Inferior parietal cortex (tissue), 1 donor: ENCODE measurements at regions not wholly inside any gene's neighbourhood (a gene's known extent, or its start where the extent isn't known, plus 50 kb on each side); places are given as distances from the start of the nearest gene placed in this dataset.

Experiments
- DNase-seq: peaks from one replicate; pipeline ENCODE4 v3.0.0-alpha.2; 2016; ENCODE audit errors: extremely low spot score

DNA sequence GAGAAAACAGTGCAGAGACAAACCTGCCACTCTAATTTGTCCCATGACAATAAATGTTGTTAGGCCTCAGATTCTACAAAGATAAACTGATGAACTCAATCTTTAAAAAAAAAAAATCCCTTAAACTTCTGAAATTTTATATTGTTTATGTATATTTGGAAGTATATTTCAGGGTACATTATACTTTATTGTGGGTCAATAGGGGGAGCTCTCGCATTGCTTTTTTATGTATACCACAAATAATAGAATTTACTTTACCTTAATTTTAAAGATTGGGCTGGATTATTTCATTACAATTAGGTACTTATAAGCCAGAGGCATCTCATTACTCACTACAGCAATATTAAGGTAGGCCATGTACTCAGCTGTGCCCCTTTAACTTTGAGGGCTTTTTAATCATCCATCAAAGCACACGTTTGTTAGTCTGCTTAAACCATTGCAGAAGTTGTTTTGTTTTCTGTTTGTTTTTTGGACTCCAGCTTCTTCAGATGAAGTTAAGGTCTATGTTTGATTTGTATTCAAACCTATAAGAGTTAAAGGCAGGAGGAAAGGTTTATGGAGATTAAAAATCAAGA is 56.3 kb upstream of the EYA4 start:
- DNase-seq: peak; percentile 33

DNA sequence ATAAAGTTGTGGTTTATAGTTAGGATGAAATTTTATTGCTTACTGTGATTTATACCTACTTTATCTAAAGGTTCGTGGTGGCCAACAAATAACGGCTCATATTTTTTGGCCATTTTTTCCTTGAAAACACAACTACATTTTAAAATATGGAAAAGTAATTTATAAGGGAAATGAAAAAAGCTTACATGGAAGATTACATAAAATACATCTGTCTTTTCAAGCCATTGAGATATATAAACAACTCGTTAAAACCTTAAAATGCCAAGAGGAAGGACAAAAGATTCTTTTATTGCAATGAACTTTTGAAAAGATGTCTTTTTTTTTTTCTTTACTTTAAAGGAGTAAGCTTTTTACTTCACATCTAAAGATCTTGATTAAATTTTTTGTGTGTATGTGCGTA is 55.4 kb upstream of the EYA4 start:
- DNase-seq: no peak

DNA sequence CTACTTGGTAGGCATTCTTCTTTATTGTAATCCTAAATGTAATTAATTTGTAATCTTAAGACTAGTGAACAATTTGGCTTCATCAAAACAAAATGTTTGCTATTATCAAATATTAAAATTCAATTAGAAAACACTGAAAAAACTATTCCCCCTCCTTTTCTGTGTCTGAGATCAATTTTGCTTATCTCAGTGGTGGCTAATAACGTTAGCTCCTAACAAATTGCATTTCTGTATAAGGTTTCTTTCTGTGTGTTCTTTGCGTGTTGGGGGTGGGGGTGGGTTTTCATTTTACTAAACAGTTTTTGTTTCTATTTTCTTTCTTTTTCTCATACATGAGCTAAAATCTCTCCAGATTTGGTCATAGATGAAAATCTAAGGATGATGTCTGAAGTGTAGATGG is 54.0 kb upstream of the EYA4 start:
- DNase-seq: no peak

- DNase-seq: no peak
These were observed 53.3 kb upstream of the EYA4 start for GRCh38 chr6:133187657-133188453.

DNA sequence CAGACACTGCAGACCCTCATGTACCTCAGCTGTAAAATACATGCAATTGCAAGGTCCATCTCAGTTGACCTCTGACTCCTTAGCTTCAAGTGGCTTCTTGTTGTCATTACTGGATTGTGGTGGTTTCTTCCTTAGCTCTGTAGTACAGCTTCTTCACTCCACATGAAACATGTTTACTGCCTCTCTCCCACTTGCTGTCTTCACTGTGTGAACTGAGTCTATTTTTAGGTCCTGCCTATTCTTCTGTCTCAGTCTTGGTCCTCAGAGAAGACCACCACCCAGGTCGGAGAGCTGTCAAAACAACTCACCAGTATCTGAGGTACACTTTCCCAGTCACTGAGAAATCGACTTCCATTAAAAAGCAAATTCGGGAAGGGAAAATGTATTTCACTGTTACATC is 50.2 kb upstream of the EYA4 start:
- DNase-seq: no peak

DNA sequence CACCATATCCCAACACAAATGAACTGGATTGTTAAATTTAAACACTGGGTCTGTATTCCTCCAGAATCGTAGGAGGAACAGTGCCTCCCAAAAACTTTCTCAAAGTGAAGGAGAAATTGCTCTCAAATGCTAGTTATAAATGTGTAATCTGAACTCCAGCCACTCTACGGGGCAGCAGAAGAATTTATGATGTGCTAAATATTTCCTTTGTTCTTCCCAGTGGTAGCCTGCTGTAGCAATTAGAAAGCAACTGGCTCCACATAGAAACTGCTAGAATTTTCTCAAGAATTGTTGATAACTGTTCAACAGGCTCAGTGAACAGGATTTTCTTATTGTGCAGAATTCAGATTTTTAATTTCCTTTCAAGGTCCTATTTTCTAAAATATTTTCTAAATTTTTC is 49.8 kb upstream of the EYA4 start:
- no peak for DNase-seq
